Left forelimb (tissue), 1 donor: ENCODE measurements at regions not wholly inside any gene's neighbourhood (a gene's known extent, or its start where the extent isn't known, plus 50 kb on each side); places are given as distances from the start of the nearest gene placed in this dataset.

Experiments used
- DNase-seq: peaks from one replicate; pipeline ENCODE4 v3.0.0-alpha.2; 2018; ENCODE audit warnings: low spot score

GRCh38 chr1:3954170-3955169 is 54.4 kb upstream of the C1orf174 start:
- no peak for DNase-seq

- no peak for DNase-seq
Observed at GRCh38 chr1:3955196-3955772, 55.2 kb upstream of the C1orf174 start.

GRCh38 chr1:3956527-3957170 is 56.6 kb upstream of the C1orf174 start:
- DNase-seq = no peak

GRCh38 chr1:3959361-3959760 is 59.3 kb upstream of the C1orf174 start:
- no peak for DNase-seq

GRCh38 chr1:3963554-3963953 is 63.5 kb upstream of the C1orf174 start:
- no peak for DNase-seq

- DNase-seq = no peak
Observed at GRCh38 chr1:3965693-3966092, 65.6 kb upstream of the C1orf174 start.

- DNase-seq = no peak
Observed at GRCh38 chr1:3968851-3969250, 68.8 kb upstream of the C1orf174 start.

GRCh38 chr1:3971981-3972380 is 71.9 kb upstream of the C1orf174 start:
- DNase-seq = no peak

- DNase-seq = no peak
Observed at GRCh38 chr1:3975903-3976630, 76.0 kb upstream of the C1orf174 start.

- no peak for DNase-seq
Observed at GRCh38 chr1:3976821-3977220, 76.7 kb upstream of the C1orf174 start.

GRCh38 chr1:3978196-3978989 is 78.3 kb upstream of the C1orf174 start:
- DNase-seq = no peak

- no peak for DNase-seq
Observed at GRCh38 chr1:3978990-3979325, 78.9 kb upstream of the C1orf174 start.

- no peak for DNase-seq
Observed at GRCh38 chr1:3981261-3981660, 81.2 kb upstream of the C1orf174 start.

- DNase-seq = no peak
Observed at GRCh38 chr1:3981746-3982505, 81.9 kb upstream of the C1orf174 start.

GRCh38 chr1:3983181-3983580 is 83.1 kb upstream of the C1orf174 start:
- DNase-seq = no peak

- DNase-seq = no peak
Observed at GRCh38 chr1:3984586-3984985, 84.5 kb upstream of the C1orf174 start.

- DNase-seq = no peak
Observed at GRCh38 chr1:3986686-3987218, 86.7 kb upstream of the C1orf174 start.

- no peak for DNase-seq
Observed at GRCh38 chr1:3987669-3988235, 87.7 kb upstream of the C1orf174 start.

- DNase-seq = no peak
Observed at GRCh38 chr1:3988431-3988830, 88.4 kb upstream of the C1orf174 start.

- no peak for DNase-seq
Observed at GRCh38 chr1:3989465-3989864, 89.4 kb upstream of the C1orf174 start.
